ENCODE measurements at regions not wholly inside any gene's neighbourhood (a gene's known extent, or its start where the extent isn't known, plus 50 kb on each side); places are given as distances from the start of the nearest gene placed in this dataset.

DNA sequence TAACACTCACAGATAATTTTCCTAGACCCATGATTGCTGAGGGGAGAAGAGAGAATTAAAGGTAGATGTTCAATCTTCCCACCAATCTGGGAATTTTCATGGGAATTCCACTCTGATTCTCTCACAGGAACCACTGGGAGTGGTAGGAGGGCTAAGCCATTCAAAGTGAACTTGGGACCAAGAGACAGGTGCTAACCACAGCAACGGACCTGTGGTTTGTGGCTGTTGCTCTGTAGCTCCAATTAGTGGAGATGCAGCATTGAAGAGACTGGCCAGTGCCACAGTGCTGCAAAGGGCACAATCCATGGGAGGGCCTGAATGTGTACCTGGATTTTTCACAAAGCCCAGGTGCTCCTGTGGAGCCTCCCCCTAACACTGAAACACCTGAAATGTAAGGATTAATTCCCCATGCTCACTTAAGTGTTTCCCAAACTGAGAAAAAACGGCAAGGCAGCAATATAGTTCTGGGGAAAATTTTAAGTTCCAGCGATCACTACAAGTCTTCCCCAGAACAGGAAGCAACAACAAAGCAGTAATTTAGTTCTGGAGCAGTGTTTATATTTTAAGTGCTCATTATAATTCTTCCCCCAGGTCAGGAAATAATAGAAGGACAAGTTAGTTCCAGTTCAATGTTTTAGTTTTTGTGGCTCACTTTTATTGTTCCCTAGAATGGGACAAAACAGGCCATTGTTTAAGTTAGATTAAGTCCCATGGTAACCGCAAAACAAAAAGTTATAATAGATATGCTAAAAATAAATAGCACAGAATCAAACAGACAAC is 1045.8 kb downstream of the CNTNAP5 start:
- no peak for DNase-seq

DNA sequence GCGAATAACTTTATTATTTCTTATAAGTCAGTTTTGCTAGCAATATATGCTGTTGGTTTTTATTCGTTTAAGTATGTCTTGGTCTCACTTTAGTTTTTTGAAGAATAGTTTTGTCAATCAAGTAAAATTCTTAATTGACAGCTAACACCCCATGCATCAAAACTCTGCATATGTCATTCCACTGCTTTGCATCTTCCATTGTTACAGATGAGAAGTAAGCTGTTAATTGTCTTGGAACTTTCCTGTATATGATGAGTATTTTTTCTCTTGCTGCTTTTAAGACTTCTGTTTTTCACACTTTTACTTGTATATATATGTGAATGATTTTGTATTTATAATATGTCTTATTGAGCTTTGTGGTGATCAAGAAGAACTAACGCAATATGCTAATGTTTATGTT is 1048.4 kb downstream of the CNTNAP5 start:
- DNase-seq = no peak

DNA sequence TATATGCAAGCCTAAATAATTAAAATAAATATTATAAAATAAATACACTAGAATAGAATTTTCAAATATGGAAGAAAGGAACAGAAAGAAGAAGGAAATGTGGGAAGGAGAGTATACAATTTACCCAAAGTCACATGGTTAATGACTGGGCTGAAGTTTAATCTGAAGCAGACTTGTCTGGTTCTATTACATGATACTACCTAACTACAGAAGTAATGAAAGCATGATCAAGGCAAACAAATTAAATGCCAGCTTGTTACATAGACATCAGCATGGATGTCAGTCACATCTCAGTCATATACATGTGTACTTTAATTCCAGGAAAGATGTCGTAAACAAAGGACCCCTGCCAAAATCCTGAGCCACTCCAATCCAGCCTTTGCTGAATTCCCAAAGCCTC is 1060.8 kb downstream of the CNTNAP5 start:
- no peak for DNase-seq

DNA sequence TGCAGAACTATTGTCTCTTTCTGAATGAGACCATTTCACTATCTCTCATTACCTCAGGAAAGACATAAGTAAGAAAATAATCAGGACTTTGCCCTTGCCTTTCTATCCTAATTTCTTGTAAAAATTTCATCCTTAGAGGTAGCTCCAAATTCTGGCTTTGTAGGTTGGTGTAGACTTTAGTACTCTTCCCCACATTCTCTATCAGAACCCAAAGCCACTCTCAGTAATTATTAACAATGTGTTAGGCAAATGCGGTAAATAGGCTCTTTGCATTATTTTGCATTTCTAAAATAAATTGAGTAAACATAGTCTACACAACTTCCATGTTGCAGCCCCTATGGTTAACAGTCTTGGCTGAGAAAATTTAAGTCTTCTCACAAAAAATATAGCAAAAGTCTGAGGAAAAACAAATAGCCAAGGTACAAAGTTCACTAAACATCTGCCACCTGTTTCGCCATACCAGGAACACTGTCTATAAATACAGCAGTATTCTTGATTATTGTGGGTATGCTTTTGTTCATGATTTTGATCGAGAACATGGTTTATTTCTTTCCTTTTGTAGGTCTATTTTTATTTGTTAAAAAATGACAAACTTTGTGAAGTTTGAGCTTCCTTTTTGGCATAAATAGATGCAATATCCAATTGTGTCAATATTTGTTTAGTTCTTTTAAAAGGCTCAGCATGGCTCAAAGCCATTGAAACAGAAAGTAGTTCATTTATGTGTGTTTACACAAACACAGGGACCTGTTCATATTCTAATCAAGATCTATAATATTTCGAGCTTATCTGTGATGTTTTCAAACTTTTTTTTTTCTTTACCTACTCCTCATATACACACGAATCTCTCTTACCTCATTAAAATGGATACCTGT is 1061.5 kb downstream of the CNTNAP5 start:
- no peak for DNase-seq

DNA sequence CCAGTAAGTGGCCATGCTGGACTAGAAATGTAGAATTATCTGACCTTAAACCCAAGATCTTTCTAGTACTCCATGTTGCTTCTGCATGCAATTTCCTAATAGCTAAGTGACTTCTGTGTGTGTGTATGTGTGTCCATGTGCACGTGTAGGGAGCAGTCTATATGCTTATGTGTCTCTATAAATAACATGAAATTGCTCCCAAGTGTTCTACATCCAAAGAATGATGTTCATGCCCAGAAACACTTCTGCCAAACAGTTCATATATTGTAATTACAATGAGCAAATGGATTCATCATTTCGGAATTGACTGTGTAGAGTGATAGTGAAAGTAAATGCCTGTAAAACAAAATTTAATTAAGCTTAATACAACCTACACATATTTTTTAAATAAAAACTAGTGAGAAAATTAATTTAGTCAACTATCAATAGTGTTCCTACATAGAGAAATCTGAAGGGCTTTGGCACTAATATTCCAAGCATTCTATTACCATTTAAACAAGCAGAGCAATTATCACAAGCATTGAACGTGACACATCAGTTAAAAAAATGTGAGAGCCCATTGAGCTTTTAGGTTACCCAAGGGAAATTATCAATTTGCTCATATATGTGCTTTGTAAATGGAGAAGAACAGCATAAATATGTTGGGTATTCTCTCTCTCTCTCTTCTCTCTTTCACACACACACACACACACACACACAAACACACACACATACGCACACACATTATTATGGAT is 1067.4 kb downstream of the CNTNAP5 start:
- peak; percentile 61 for DNase-seq

DNA sequence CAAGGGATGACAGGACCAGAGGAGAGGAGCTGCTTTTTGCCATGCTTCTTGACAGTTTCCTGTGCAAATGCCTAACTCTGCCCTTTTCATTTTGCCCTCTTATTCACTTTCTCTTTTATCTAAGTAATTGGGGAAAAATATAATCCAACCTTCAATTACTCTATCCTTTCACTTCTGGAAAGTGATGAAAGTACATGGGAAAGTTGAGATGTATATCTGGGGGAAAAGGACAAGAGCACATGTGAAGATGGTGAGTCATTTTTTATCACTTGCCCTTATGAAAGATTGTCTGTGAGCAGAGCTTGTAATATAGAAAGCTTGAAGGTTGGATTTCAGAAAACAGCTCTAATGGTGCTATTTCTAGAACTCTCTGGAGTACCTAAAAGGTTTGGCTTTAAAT is 1070.7 kb downstream of the CNTNAP5 start:
- DNase-seq = no peak

DNA sequence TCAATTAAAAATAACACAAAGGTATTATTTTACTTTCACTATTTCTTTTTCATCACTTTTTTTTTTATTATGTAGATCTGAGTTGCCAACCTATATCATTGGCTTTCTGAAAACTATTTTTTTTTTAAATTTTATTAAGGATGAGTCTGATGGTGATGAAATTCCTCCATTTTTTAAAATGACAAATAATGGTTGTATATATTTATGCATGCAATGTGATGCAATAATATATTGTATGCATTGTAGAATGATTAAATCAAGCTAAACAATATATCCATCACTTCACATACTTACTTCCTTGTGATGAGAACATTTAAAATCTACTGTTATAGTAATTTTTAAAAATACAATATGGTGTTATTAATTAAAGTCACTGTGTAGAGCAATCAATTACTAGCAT is 1081.6 kb downstream of the CNTNAP5 start:
- no peak for DNase-seq

DNA sequence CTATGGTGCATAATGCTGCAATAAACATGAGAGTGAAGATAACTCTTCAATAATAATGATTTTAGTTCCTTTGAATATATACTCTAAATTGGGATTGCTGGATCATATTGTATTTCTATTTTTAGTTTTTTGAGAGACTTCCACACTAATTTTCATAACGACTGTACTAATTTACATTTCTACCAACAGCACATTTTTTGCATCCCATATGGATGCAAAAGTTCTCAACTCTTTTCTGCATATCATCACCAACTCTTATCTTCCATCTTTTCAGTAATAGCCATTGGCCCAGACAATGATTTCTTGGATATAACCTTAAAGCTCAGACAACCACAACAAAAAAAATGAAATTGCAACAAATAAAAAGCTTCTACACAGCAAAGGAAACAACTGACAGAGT is 1082.4 kb downstream of the CNTNAP5 start:
- no peak for DNase-seq

DNA sequence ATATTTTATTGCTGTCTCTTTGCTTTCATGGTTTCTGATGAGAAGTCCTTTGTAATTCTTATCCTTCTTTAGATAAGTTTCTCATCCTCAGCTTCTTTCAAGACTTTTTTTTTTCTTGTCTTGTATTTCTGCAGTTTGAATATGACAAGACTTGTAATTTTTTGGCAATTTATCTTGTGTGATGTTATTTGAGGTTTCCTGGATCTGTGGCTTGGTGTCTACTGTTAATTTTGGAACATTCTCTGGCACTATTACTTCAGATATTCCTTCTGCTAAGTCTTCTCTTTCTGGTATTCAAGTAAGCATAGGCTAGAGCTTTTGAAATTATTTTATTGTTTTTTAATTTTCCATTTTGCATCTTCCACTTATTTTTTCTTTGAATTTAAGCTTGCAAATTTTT is 1083.2 kb downstream of the CNTNAP5 start:
- DNase-seq = no peak

DNA sequence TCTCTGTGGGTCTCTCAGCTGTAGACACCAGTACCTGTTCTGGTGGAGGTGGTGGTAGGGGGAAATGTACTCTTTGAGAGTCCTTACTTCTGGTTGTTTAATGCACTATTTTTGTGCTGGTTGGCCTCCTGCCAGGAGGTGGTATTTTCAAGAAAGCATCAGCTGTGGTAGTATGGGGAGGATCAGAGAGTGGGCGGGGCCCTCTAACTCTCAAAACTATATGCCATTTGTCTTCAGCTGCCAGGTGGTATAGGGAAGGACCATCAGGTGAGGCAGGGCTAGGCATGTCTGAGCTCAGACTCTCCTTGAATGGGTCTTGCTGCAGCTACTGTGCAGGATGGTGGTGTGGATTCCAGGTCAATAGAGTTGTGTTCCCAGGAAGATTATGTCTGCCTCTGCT is 1100.8 kb downstream of the CNTNAP5 start:
- no peak for DNase-seq

DNA sequence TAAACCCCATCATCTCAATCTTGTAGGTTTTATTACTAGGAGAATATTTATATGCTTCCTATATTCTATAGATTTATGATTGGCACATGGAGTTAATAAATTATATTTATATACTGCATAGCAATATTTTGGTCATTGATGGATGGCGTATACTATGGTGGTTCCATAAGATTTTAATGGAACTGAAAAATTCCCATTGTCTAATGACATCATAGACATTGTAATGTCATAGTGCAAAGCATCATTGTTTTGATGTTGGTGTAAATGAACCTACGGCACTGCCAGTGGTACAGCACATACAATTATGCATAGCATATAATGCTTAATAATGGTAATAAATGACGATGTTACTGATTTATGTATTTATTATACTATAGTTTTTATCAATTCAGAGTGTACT is 1135.9 kb downstream of the CNTNAP5 start:
- DNase-seq = no peak

DNA sequence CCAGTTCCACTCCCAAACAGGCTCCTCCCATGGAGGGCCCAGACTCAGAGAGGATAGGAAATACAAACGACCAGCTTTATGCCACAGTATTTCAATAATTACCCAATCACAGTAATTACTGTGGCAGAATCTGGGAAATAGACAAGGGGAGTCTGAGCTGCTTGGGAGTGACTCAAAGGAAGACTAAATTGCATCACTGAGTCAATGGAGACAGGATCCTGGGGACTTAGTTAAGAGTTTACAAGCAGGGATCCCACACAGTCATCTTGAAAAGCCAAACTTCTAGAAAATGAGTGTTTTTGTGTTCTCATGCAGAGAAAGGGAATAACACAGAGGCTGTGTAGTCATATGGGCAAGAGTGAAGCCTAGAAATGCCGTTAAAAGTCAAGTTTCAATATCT is 1142.1 kb downstream of the CNTNAP5 start:
- DNase-seq = no peak

DNA sequence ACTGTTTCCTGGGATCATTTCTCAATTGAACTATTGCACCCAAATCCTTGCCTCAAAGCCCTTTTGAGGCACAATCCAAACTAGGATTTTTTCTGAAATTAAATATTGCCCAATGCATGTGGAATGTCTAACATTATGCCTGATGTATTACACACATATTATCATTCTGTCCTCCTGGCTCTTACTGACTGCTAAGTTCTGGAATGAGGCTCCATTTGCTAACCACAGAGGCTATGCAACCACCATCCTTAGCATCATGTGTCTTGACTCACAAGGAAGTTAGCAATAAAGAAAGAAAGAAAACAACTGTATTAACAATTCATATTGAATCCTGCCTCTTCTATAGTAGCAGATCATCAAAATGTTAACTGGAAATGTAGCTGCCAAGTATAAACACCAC is 1142.7 kb downstream of the CNTNAP5 start:
- no peak for DNase-seq

DNA sequence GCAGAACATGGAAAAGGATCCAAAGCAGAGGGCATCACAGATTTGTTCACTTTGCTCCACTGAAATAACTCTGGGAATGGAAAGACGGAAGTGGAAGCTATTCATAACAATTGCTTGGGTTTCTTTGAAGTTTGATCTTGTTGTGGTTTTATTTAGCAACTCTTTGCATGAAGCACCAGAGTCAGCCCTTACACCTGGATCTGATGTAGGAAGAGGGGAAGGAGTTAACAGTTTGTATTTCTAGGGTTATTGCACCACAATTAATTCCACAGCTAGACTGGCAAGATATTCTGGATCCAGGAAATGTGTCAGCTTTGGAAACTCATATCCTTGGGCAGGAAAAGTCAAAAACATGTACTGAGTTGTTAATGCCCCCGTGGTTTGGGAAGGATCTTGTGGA is 1143.4 kb downstream of the CNTNAP5 start:
- DNase-seq = no peak

DNA sequence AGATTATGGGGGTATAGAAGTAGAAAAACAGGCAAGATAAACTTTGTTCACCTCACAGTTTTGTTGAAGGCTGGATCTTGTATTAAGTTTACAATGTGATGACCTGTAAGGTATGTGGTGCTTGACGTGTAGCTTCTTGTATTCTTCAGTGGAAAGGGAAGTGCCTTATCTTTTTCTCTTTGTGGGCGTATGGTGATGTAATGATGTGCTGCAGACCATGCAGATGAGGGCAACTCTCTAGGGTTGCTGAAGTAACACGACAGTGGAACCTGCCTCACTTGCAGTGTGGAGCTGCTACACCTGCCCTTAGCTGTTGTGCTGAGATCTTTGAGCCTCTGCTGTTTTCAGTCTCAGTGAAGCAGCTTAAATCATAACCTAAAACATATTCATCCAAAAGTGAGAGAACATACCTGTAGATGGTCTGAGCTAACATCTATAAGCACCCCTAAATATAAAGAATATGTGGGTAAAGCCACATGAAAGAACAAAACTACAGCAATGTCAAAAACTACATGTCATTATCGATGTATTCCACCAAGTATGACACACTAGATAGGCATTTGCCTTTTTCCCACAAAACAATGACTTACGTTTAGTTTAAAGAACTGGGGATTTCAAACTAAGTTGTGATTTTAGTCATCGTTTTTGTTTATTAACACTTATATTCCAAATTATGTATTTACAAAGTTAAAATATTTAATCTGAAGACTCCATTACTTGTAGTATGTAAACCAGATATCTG is 1144.1 kb downstream of the CNTNAP5 start:
- DNase-seq = no peak

DNA sequence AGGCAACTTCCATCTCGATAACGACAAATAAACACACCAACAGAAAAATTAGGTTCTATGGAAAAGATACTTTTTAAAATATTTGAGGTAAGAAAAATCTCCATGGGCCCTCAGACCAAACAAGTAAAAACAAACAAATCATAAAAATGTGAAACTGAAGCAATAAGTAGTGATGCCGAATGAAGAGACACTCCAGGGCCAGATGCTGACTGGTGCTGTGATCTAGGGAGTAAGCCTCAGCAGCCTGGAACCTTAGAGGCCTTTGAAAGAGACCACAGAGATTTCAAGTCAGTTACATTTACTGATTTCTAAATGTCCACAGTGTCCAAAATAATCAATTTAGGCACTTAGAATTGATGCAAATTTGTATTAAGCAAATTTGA is 1144.7 kb downstream of the CNTNAP5 start:
- no peak for DNase-seq

DNA sequence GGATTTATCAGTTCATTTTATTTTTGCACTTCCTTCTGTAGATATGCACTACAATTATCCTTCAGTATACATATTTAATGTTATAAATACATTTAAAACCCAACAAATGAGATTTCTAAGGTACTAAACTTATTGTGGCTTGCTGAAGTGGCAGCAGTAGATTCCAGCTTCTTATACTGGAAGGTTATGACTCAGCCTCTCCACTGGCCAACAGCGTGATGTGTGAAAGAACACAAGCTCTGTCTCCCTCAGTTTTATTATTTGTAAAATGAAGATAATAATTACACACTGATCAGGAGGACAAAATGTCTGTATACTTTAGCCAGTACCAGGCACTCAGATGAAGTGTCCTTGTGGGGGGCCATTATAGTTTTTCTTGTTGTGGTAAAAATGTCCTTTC is 1147.1 kb downstream of the CNTNAP5 start:
- DNase-seq = no peak

DNA sequence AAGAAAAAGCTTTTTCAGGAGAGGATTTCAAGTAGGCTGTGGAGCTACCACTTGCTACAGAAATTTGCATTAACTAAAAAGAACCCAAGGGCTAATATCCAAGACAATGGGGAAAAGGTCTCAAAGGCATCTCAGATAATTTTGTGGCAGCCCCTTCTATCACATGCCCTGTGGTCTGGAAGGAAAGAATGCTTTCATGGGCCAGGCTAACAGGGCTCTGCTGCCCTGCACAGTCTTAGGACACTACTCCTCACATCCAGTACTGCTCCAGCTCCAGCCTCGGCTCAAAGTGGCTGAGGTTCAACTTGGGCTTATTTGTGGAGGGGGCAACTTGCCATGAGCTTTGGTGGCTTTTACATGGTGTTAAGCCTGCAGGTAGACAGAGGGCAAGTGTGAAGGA is 1150.3 kb downstream of the CNTNAP5 start:
- DNase-seq = no peak

DNA sequence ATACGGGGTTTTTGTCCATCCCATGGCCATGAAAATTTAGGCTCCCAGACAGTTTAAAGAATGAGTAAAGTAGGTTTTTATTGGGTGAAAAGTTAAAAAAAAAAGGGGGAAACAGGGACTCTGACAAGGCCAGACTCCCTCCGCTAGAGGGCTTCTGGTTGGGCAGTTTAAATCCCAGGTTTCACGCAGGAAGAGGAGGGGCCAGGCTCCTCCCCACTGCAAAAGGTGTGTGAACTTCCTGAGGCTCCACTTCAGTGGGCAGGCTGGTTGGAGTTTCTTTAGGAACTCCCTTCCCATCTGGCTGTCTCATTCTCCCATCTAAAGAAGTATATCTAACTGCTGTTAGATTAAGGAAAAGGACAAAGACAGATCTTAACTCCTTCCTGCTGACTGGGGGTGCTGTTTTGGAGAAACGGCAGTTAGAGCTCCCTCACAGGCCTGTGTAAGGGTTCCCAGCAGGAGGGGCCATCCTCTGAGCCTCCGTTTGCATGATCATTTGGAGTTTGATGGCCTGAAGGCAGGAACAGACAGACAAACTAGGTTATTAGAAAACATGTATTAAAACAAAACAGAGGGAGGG is 1160.7 kb downstream of the CNTNAP5 start:
- DNase-seq = no peak

DNA sequence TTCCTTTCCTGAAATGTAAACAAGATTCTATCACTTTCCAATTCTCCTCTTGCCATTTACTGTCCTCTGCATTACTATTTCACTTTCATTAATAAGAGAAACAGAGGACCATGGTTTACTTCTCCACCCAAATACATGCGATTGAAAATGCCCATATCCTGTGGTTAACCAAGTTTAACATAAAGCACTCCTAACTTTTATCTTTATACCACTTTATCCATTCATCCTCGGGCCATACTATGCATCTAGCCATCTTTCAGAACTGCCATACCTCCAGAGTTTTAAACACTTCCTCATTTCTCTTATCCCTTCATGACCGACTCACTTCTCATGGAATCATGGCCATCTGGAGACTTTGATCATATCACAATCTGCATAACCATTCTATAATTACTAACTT is 1182.3 kb downstream of the CNTNAP5 start:
- no peak for DNase-seq

DNA sequence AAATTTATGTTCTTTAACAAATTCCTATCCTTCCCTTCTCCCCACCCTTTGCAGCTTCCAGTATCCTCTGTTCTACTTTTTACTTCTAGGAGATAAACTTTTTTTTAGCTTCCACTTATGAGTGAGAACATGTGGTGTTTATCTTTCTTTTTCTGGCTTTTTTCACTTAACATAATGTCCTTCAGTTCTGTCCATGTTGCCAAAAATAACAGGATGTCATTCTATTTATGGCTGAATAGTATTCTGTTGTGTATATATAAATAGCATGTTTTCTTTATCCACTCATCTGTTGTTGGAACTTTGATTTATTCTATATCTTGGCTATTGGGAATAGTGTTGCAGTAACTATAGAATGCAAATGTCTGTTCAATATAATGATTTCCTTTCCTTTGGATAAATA is 1191.2 kb downstream of the CNTNAP5 start:
- no peak for DNase-seq

DNA sequence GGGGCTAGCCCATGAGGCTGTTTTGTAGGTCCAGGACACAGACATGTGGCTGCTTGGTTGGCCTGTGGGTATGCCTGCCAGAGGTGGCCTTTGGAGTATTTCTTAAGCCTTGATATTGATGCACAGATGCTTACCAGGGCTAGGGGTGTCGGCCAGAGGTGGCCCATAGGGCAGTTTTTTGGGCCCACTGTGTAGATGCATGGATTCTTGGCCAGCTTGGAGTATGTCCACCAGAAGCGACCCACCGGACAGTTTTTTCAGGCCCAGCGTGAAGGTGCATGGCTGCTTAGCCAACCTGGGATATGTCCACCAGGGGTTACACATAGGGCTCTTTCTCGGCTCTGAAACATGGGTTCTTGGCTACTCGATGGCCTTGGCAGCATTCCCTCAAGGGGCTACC is 1199.1 kb downstream of the CNTNAP5 start:
- no peak for DNase-seq

DNA sequence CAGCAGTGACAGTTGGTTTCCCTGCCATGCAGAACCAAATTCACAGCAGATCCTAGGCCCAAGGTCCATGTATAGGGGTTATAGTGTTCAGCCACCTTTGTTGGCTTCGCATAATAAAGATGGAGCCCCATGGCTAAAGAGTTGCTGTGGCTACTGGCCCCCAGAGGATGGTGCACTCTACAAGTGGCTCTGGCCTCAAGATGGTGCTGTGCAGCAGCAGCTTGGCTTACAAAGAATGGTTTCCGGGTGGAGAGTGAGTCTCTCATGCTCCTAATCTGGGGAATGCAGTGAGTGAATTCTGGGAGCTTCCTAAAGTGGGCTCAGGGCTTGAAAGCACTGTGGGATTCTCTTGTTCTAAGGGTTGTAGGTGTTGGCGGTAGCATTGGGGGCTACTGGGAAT is 1199.7 kb downstream of the CNTNAP5 start:
- no peak for DNase-seq
